OCI-LY1 (cell line): ENCODE measurements at regions not wholly inside any gene's neighbourhood (a gene's known extent, or its start where the extent isn't known, plus 50 kb on each side); places are given as distances from the start of the nearest gene placed in this dataset.

Experiments used
- EZH2 ChIP-seq: fragments of 200-600 bp; sonication (generic), shearing (Covaris generic); IDR thresholded peaks from 2 replicates; pipeline ENCODE4 v1.8.0; 2017; ENCODE audit warnings: borderline replicate concordance, mixed run types, mild to moderate bottlenecking, antibody characterized with exemption, low read length, moderate library complexity, mixed read lengths
- TF ChIP-seq, protein P1 (sequence below): fragments of 200-600 bp; sonication (generic), shearing (Covaris generic); IDR thresholded peaks from 2 replicates; pipeline ENCODE4 v1.5.1; 2017; ENCODE audit warnings: mild to moderate bottlenecking, antibody characterized with exemption, low read length, moderate library complexity, mixed read lengths

DNA sequence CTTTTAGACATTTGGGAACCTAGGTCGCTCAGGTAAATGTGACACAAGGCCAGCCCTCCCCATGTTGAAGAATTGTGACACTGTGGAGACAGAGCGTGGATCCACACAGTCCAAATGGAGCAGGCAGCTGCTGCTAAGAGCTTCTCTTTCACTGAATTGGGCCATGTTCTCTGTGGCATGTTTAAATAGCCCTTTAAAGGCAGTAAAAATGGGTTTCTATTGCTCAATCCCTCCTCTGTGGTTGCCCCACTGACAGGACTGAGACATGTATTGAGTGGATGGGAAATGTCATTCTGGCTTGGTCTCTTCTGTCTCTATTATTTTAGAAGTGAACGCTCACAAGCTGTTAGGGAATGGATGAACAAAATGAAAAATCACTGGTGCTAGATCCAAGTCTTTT is 84.0 kb upstream of the PRICKLE1 start:
- TF ChIP-seq EZH2, result no peak
- TF ChIP-seq, protein P1, sequence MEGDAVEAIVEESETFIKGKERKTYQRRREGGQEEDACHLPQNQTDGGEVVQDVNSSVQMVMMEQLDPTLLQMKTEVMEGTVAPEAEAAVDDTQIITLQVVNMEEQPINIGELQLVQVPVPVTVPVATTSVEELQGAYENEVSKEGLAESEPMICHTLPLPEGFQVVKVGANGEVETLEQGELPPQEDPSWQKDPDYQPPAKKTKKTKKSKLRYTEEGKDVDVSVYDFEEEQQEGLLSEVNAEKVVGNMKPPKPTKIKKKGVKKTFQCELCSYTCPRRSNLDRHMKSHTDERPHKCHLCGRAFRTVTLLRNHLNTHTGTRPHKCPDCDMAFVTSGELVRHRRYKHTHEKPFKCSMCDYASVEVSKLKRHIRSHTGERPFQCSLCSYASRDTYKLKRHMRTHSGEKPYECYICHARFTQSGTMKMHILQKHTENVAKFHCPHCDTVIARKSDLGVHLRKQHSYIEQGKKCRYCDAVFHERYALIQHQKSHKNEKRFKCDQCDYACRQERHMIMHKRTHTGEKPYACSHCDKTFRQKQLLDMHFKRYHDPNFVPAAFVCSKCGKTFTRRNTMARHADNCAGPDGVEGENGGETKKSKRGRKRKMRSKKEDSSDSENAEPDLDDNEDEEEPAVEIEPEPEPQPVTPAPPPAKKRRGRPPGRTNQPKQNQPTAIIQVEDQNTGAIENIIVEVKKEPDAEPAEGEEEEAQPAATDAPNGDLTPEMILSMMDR, result no peak
